HG02885 (cell line): ENCODE measurements at regions not wholly inside any gene's neighbourhood (a gene's known extent, or its start where the extent isn't known, plus 50 kb on each side); places are given as distances from the start of the nearest gene placed in this dataset.
"Not testable (repeated sequence)": the region's sequence is repeated elsewhere in the genome, so short reads cannot be mapped to it uniquely, and the experiment has no call there.

Experiments used
- ATAC-seq: cut with Tn5 transposase; IDR thresholded peaks from one replicate; pipeline ENCODE4 v1.9.1; 2021; ENCODE audit warnings: mild to moderate bottlenecking; ENCODE audit not compliant: unreplicated experiment, poor library complexity

DNA sequence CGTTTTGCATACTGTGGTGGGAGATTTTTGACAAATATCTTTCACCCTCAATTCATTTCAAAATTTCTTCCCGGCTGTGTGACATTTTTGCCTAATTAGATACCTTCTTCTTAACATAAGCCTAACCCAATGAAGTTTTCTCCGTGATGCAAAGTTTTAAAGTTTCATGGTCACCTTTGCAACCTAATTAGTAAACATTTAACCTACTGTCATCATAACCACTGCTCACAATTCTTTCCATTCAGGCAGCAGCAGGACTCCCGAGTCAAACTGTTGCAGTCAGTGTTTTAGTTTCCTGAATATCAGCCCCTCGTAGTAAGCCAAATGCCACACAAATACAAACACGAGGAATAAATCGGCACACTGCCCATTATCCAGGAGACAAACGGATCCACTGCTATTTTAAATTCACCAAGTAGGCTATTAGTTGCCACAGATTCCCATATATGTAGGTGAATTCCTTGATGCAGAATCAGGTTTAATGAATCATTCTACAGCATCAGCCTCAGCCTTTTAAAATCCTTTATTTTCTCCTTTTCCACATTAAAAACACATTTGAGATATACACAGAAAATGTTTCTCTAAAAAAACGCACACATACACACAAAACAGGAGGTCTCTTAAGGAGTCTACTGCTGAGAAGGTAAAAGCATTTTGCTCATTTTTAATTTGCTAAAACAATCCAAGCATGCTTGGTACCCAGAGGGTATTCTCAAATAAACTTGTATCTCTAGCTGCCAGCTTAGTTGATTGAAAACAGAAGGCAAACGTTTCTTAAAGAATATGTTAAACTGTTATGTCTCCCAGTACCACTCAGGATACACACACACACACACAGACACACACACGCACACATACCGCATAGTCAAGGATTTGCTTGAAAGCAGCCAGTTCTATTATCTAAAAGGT lies 106.5 kb upstream of the KCTD1 start:
- ATAC-seq: no peak

DNA sequence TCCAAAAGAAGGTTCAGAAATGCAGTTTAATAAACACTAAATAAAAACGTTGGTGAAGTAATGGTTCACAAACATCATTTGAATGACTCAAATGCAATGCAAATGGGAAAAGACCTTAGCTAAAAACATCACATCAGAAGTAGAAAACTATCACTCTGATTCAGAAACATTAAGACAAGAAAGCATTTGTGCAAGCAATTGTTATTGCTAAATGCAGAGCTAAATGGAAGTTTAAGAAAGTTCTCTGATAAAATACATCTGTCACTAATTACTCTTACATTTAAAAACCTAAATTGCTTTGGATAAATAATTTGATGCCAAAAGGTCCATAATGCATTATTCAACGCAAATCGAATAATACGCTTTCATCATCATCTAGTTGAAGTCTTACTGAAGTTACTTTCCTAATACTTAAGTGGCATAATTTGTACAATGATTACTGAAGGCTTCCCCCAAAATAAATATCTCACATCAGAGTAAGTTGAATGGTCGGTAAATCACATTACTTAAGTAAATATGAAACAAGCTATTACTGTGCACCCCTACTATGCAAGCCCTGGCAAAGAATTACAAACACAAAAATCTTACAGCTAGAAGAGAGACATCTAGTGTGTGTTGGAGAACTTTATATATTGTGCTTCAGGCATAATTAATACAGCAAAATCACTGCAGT lies 105.7 kb upstream of the KCTD1 start:
- no peak for ATAC-seq

DNA sequence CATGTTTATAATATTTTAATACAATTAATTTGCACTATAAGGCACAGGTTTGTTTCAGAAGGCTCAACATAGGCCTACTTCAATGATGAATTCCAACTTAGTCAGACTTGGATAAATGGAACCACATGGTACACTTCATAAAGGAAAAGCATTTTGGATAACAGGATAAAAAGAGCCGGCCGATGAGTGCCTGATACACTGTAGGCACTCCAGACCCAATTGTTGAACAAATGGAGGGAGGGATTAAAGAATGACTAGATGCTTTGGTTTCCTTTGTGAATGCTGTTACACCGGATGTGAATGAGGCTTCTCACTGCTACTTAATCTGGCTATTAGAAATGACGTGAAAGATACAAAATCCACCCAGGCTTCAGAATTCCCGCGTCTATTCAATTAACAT lies 104.1 kb upstream of the KCTD1 start:
- no peak for ATAC-seq

- no peak for ATAC-seq
These were observed 102.2 kb upstream of the KCTD1 start for GRCh38 chr18:26650310-26651268.

GRCh38 chr18:26649193-26649543 lies 100.8 kb upstream of the KCTD1 start:
- no peak for ATAC-seq

- peak; percentile 33 for ATAC-seq
These were observed 100.3 kb upstream of the KCTD1 start for GRCh38 chr18:26648509-26649192.

DNA sequence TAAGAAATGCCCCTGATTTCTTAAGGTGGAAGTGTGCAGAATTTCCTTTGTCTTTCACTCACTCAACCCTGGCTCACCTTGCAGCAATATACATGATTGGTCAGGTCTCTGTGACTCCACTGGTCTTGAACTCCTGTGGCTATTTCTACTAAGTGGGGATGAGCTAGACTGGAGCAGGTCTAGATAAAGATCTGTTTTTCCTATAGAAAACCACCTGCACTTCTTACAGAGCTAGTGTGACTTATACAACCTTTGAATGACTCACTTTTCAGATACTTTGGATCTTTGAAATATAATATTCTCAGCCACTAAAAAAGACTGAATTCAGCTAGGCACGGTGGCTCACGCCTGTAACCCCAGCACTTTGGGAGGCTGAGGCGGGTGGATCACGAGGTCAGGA lies 98.5 kb upstream of the KCTD1 start:
- no peak for ATAC-seq

- peak; percentile 56 for ATAC-seq
These were observed 94.3 kb upstream of the KCTD1 start for GRCh38 chr18:26642440-26643348.

- ATAC-seq: no peak
These were observed 92.2 kb upstream of the KCTD1 start for GRCh38 chr18:26640541-26640940.

DNA sequence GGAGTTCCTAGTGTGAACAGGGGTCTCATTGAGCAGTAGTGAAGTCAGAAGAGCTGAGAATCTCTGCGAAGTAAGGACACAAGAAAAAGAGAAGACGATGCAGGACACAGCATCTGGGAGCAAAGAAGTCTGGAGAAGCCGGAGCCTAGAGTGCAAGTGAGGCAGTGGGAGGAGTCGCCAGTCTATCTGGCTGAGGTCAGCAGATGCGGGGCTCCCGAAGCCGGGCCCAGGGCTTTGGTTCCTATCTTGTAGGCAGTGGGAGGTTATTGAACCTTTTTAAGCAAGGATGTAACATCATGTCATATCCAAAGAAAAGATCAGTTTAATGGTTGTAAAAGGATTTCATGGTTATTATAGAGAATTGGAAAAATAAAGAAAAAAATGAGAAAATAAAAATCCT lies 90.8 kb upstream of the KCTD1 start:
- no peak for ATAC-seq

GRCh38 chr18:26637983-26638382 lies 89.6 kb upstream of the KCTD1 start:
- no peak for ATAC-seq

DNA sequence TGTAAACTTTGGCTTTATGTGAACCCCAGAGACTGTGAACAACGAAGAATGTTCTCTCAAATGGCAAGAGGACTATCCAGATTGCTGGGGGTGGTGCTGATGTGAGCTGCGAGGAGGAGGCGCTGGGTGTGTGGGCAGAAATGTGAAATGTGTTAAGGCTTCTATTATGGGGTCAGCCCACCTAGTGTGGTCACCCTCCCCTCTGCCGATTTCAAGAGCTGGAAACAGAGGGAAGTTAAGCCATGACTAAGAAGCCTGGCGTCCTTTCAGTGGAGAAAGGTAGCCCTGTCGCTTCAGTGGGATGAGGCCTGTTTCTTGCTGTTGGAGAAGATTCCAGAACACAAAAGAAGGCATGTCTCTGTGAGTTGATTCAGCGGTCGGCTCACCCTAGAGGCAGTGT lies 89.0 kb upstream of the KCTD1 start:
- ATAC-seq: no peak

- no peak for ATAC-seq
These were observed 87.1 kb upstream of the KCTD1 start for GRCh38 chr18:26635466-26635865.

DNA sequence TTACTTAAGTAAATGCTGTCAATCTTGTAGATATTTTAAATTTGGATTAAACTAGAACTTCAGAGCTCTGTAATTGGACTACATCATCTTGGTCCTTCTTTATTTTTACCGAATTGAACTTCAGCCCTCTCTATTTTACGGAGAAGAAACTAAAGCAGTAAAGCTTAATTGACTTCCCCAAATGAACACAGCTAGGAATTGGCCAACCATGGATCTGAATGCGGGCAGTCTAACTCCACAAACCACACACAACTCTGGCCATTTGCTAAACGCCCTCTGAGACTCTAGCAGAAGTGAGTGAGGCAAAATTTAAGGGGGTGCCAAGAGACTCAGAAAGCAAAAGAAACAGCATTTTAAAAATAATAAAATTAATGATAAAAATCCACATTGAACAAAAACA lies 86.3 kb upstream of the KCTD1 start:
- no peak for ATAC-seq

- ATAC-seq: no peak
These were observed 82.8 kb upstream of the KCTD1 start for GRCh38 chr18:26631135-26631534.

DNA sequence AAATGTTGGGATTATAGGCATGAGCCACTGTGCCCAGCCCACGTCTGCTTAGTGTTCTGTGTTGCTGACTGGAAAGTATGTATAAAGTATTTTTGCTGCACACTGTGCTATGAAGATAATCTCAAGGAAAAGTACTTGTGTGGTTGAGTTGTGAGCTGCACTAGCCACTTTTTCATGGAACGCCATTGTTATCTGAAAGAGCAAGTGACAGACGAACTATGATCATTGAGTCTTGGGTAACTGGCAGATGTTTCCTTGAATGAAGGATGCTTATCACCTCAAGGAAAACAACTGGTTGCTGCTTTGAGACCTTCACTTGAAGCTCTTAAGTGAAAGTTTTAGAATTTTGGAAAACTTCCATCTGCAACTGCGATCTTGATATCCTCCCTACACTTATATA lies 82.2 kb upstream of the KCTD1 start:
- no peak for ATAC-seq

GRCh38 chr18:26628017-26628416 lies 79.7 kb upstream of the KCTD1 start:
- no peak for ATAC-seq

GRCh38 chr18:26624443-26624842 lies 76.1 kb upstream of the KCTD1 start:
- ATAC-seq: no peak

- not testable (repeated sequence) for ATAC-seq
These were observed 75.0 kb upstream of the KCTD1 start for GRCh38 chr18:26623314-26623713.
